Ishikawa (cell line): ENCODE measurements at regions not wholly inside any gene's neighbourhood (a gene's known extent, or its start where the extent isn't known, plus 50 kb on each side); places are given as distances from the start of the nearest gene placed in this dataset.

Experiments used
- CEBPB ChIP-seq: IDR thresholded peaks from 2 replicates; pipeline ENCODE4 v1.6.1; 2012
- EP300 ChIP-seq: IDR thresholded peaks from 2 replicates; pipeline ENCODE4 v1.6.1; 2012; ENCODE audit warnings: borderline replicate concordance
- FOXM1 ChIP-seq: IDR thresholded peaks from 2 replicates; pipeline ENCODE4 v1.6.1; 2012; ENCODE audit warnings: low read depth, borderline replicate concordance
- RAD21 ChIP-seq: IDR thresholded peaks from 2 replicates; pipeline ENCODE4 v1.6.1; 2012; ENCODE audit warnings: low read depth
- REST ChIP-seq: IDR thresholded peaks from 2 replicates; pipeline ENCODE4 v1.6.1; 2012; ENCODE audit warnings: low read depth, mild to moderate bottlenecking
- YY1 ChIP-seq: IDR thresholded peaks from 2 replicates; pipeline ENCODE4 v1.6.1; 2012; ENCODE audit warnings: low read depth

GRCh38 chr1:222455188-222455879 is 92.6 kb downstream of the HHIPL2 start:
- TF ChIP-seq EP300 (no peak), FOXM1 (no peak), REST (no peak), RAD21 (peak; percentile 98), YY1 (no peak), CEBPB (no peak)
